ENCODE measurements at regions not wholly inside any gene's neighbourhood (a gene's known extent, or its start where the extent isn't known, plus 50 kb on each side); places are given as distances from the start of the nearest gene placed in this dataset.
"Not testable (repeated sequence)": the region's sequence is repeated elsewhere in the genome, so short reads cannot be mapped to it uniquely, and the experiment has no call there.

- no peak for DNase-seq (ENCODE audit: low spot score)
These were observed 211.9 kb downstream of the BLID start for GRCh38 chr11:121904148-121904547.

- DNase-seq (ENCODE audit: low spot score) = no peak
These were observed 214.1 kb downstream of the BLID start for GRCh38 chr11:121901886-121902285.

GRCh38 chr11:121901417-121901816, 214.6 kb downstream of the BLID start:
- DNase-seq (ENCODE audit: low spot score) = not testable (repeated sequence)

GRCh38 chr11:121899520-121899919, 216.5 kb downstream of the BLID start:
- no peak for DNase-seq (ENCODE audit: low spot score)

- DNase-seq (ENCODE audit: low spot score) = no peak
These were observed 217.1 kb downstream of the BLID start for GRCh38 chr11:121898903-121899302.

GRCh38 chr11:121895919-121896318, 220.1 kb downstream of the BLID start:
- no peak for DNase-seq (ENCODE audit: low spot score)

- DNase-seq (ENCODE audit: low spot score) = no peak
These were observed 221.4 kb downstream of the BLID start for GRCh38 chr11:121894581-121894980.

GRCh38 chr11:121892863-121893262, 223.2 kb downstream of the BLID start:
- no peak for DNase-seq (ENCODE audit: low spot score)

- DNase-seq (ENCODE audit: low spot score) = no peak
These were observed 223.8 kb downstream of the BLID start for GRCh38 chr11:121892131-121892681.

GRCh38 chr11:121890946-121891515, 225.0 kb downstream of the BLID start:
- no peak for DNase-seq (ENCODE audit: low spot score)

GRCh38 chr11:121890377-121890776, 225.6 kb downstream of the BLID start:
- DNase-seq (ENCODE audit: low spot score) = no peak

GRCh38 chr11:121889931-121890330, 226.1 kb downstream of the BLID start:
- no peak for DNase-seq (ENCODE audit: low spot score)

GRCh38 chr11:121889186-121889585, 226.8 kb downstream of the BLID start:
- DNase-seq (ENCODE audit: low spot score) = no peak

GRCh38 chr11:121887976-121888557, 227.9 kb downstream of the BLID start:
- DNase-seq (ENCODE audit: low spot score) = no peak

GRCh38 chr11:121887569-121887968, 228.4 kb downstream of the BLID start:
- DNase-seq (ENCODE audit: low spot score) = no peak

- no peak for DNase-seq (ENCODE audit: low spot score)
These were observed 229.0 kb downstream of the BLID start for GRCh38 chr11:121886996-121887395.

- no peak for DNase-seq (ENCODE audit: low spot score)
These were observed 229.8 kb downstream of the BLID start for GRCh38 chr11:121886005-121886734.

- no peak for DNase-seq (ENCODE audit: low spot score)
These were observed 231.4 kb downstream of the BLID start for GRCh38 chr11:121884626-121885025.

GRCh38 chr11:121881806-121882205, 234.2 kb downstream of the BLID start:
- DNase-seq (ENCODE audit: low spot score) = no peak

- no peak for DNase-seq (ENCODE audit: low spot score)
These were observed 238.9 kb downstream of the BLID start for GRCh38 chr11:121877152-121877551.

GRCh38 chr11:121873766-121874165, 242.2 kb downstream of the BLID start:
- DNase-seq (ENCODE audit: low spot score) = no peak

- no peak for DNase-seq (ENCODE audit: low spot score)
These were observed 243.7 kb downstream of the BLID start for GRCh38 chr11:121872356-121872755.

Data from HT-29 (cell line).